Stomach (tissue), 8 donors: ENCODE measurements at regions not wholly inside any gene's neighbourhood (a gene's known extent, or its start where the extent isn't known, plus 50 kb on each side); places are given as distances from the start of the nearest gene placed in this dataset.

Experiments used
- DNase-seq, 2 donors: peaks; one replicate each; pipeline versions ENCODE4 v3.0.0 to v3.0.0-alpha.2; 2013 to 2019
- H3K27ac ChIP-seq, 5 donors: fragments of 200-600 bp in 4 of 5; sonication (generic) in 4 of 5; one replicate each; pipeline ENCODE4 v1.5.1; 2013 to 2019; ENCODE audit warnings: mild to moderate bottlenecking in 1 of 5, moderate library complexity in 1 of 5
- H3K27me3 ChIP-seq, 3 donors: fragments of 200-600 bp; sonication (generic); one replicate each; pipeline ENCODE4 v1.5.1; 2017 to 2019; ENCODE audit warnings: mixed run types in 1 of 3
- H3K36me3 ChIP-seq, 4 donors: fragments of 200-600 bp; sonication (generic); 1 replicate in 3 of 4; 2 replicates in 1 of 4; pipeline ENCODE4 v1.5.1; 2016 to 2019
- H3K4me1 ChIP-seq, 4 donors: fragments of 200-600 bp; sonication (generic); one replicate each; pipeline ENCODE4 v1.5.1; 2016 to 2019
- H3K4me3 ChIP-seq, 4 donors: fragments of 200-600 bp; sonication (generic) in 3 of 4; one replicate each; pipeline ENCODE4 v1.5.1; 2016 to 2019; ENCODE audit warnings: mild to moderate bottlenecking in 1 of 4
- H3K9me3 ChIP-seq, 4 donors: fragments of 200-600 bp; sonication (generic); one replicate each; pipeline ENCODE4 v1.5.1; 2016 to 2019
- CTCF ChIP-seq, 7 experiments: fragments of 450-650 bp in 4 of 7; fragments of 200-600 bp in 3 of 7; sonication (generic) in 3 of 7; IDR thresholded peaks; one replicate each; pipeline ENCODE4 v1.5.1; 2016 to 2019; ENCODE audit warnings: antibody characterized with exemption in 7 of 7, control low read depth in 2 of 7, mild to moderate bottlenecking in 1 of 7
- EP300 ChIP-seq: sonication (generic); formaldehyde crosslinking; IDR thresholded peaks from one replicate; pipeline ENCODE4 v1.6.1; 2017; ENCODE audit warnings: antibody characterized with exemption
- POLR2A ChIP-seq, 4 donors: fragments of 450-650 bp; IDR thresholded peaks; one replicate each; pipeline ENCODE4 v1.6.1; 2016; ENCODE audit warnings: antibody characterized with exemption in 4 of 4, control low read depth in 2 of 4, mild to moderate bottlenecking in 1 of 4, moderate library complexity in 1 of 4
- POLR2AphosphoS5 ChIP-seq, 3 donors: sonication (generic); formaldehyde crosslinking; IDR thresholded peaks; one replicate each; pipeline ENCODE4 v1.6.1; 2016; ENCODE audit warnings: antibody characterized with exemption in 3 of 3
- WGBS, 5 donors: extraction: QIAGEN DNeasy Blood & Tissue Kit in 3 of 5; methylation state at CpG; one replicate each; pipeline versions ENCODE4 v1.1.5 to v1.1.7; 2013 to 2018; 5-methylcytosine and 5-hydroxymethylcytosine counted together
- intact Hi-C: fragments of 100-400 bp; cut with DNase I; formaldehyde crosslinking; loops from one replicate; pipeline ENCODE4 v1.15.1; 2023; ENCODE audit warnings: low total_unique reads
- donor health status: healthy with polysubstance abuse.
- donor health status: Bipolar disorder and iron deficiency.
- donor health status: healthy.

GRCh38 chr17:63325808-63326207 is 120.3 kb downstream of the CYB561 start:
- intact Hi-C loops, result no loop called here
- Histone ChIP-seq H3K27me3 (no peaks in the 10 kb centered on the region), H3K9me3 (no peaks in the 10 kb centered on the region), H3K27ac (no peak overlapping the region), H3K4me1 (no peaks in the 10 kb centered on the region), H3K4me3 (no peak overlapping the region), H3K36me3 (peaks cover 0 to 15% (median 6%) of the 10 kb centered on the region in 4 donors)
- no peak for TF ChIP-seq CTCF (IDR thresholded peaks at IDR 0.05)
- no peak for TF ChIP-seq EP300
- no peak for TF ChIP-seq POLR2A (IDR thresholded peaks at IDR 0.05)
- no peak for TF ChIP-seq POLR2AphosphoS5 (IDR thresholded peaks at IDR 0.05)
- 69 to 75% (median 72%) methylated on average over 4 of the region's 4 CpGs for WGBS, 5 donors
- DNase-seq, result peak in 1 of 2 donors; percentile 6

- TF ChIP-seq POLR2AphosphoS5 (IDR thresholded peaks at IDR 0.05) (no peak), EP300 (no peak), CTCF (IDR thresholded peaks at IDR 0.05) (no peak), POLR2A (IDR thresholded peaks at IDR 0.05) (no peak)
- H3K27me3 ChIP-seq, result no peaks in the 10 kb centered on the region
- no peak overlapping the region for H3K27ac ChIP-seq
- H3K4me1 ChIP-seq, result no peaks in the 10 kb centered on the region
- no peak overlapping the region for H3K4me3 ChIP-seq
- no peaks in the 10 kb centered on the region for H3K36me3 ChIP-seq
- intact Hi-C loops, result no loop called here
- DNase-seq, result no peak
- no peaks in the 10 kb centered on the region for H3K9me3 ChIP-seq
These were observed 116.2 kb downstream of the CYB561 start for GRCh38 chr17:63329876-63330275.

GRCh38 chr17:63331301-63332061 is 114.6 kb downstream of the CYB561 start:
- H3K27me3 ChIP-seq, result no peaks in the 10 kb centered on the region
- H3K9me3 ChIP-seq, result no peaks in the 10 kb centered on the region
- intact Hi-C loops, result no loop called here
- no peak overlapping the region for H3K4me3 ChIP-seq
- H3K4me1 ChIP-seq, result peaks cover 0 to 4% (median 0%) of the 10 kb centered on the region in 4 donors
- no peak for TF ChIP-seq POLR2AphosphoS5 (IDR thresholded peaks at IDR 0.05)
- no peak for TF ChIP-seq EP300
- TF ChIP-seq CTCF (IDR thresholded peaks at IDR 0.05), result no peak
- no peak for TF ChIP-seq POLR2A (IDR thresholded peaks at IDR 0.05)
- H3K27ac ChIP-seq, result no peak overlapping the region
- 62 to 73% (median 66%) methylated on average over 8 of the region's 8 CpGs for WGBS, 5 donors
- no peak for DNase-seq
- no peaks in the 10 kb centered on the region for H3K36me3 ChIP-seq

GRCh38 chr17:63332286-63332685 is 113.8 kb downstream of the CYB561 start:
- Histone ChIP-seq H3K4me3 (no peak overlapping the region), H3K4me1 (peaks cover 0 to 4% (median 0%) of the 10 kb centered on the region in 4 donors), H3K36me3 (no peaks in the 10 kb centered on the region), H3K9me3 (no peaks in the 10 kb centered on the region), H3K27me3 (no peaks in the 10 kb centered on the region), H3K27ac (no peak overlapping the region)
- TF ChIP-seq EP300 (no peak), CTCF (IDR thresholded peaks at IDR 0.05) (no peak), POLR2AphosphoS5 (IDR thresholded peaks at IDR 0.05) (no peak), POLR2A (IDR thresholded peaks at IDR 0.05) (no peak)
- 87 to 100% (median 95%) methylated on average over 1 to 2 of the region's 2 CpGs for WGBS, 5 donors
- intact Hi-C loops, result no loop called here
- no peak for DNase-seq
